ENCODE measurements at regions not wholly inside any gene's neighbourhood (a gene's known extent, or its start where the extent isn't known, plus 50 kb on each side); places are given as distances from the start of the nearest gene placed in this dataset.

- Histone ChIP-seq H3K4me3 (replicated peaks in 1 of 3; ENCODE audit: insufficient read depth in 1 of 3, low read depth in 1 of 3, low read length in 3 of 3) (no peak overlapping the region), H4K20me1 (replicated peaks; ENCODE audit: control insufficient read depth, extremely low read depth, insufficient read depth, low read length) (no peaks in the 10 kb centered on the region), H3K9me3 (replicated peaks; ENCODE audit: control insufficient read depth, insufficient read depth, low read length) (no peaks in the 10 kb centered on the region), H3K36me3 (ENCODE audit: control insufficient read depth in 2 of 2, extremely low read depth in 1 of 2, insufficient read depth in 2 of 2, low read length in 2 of 2) (no peaks in the 10 kb centered on the region), H3K9ac (replicated peaks; ENCODE audit: extremely low read depth, insufficient read depth, low read length) (no peak overlapping the region), H3K9me1 (replicated peaks; ENCODE audit: control insufficient read depth, extremely low read depth, insufficient read depth, low read length) (no peaks in the 10 kb centered on the region), H3K79me2 (ENCODE audit: control insufficient read depth, insufficient read depth, low read length) (no peaks in the 10 kb centered on the region), H2AFZ (ENCODE audit: low read depth, low read length) (no peak overlapping the region), H3K27ac (ENCODE audit: insufficient read depth, low read depth, low read length) (no peak overlapping the region), H3K27me3 (ENCODE audit: control insufficient read depth in 2 of 2, insufficient read depth in 2 of 2, low read length in 2 of 2) (no peaks in the 10 kb centered on the region), H3K4me2 (ENCODE audit: insufficient read depth, low read length) (no peak overlapping the region), H3K4me1 (ENCODE audit: control insufficient read depth, extremely low read depth, insufficient read depth, low read length) (no peaks in the 10 kb centered on the region)
- intact Hi-C loops (cut with micrococcal nuclease) = no loop called here
- no TSS peak for BruUV-seq (replicated peaks)
- ChIA-PET CTCF (no interaction called here), POLR2A (no interaction called here)
- DNase-seq (ENCODE audit: low read depth, low spot score) = no peak
- no peak for FAIRE-seq
- dilution Hi-C loops (cut with MboI; ENCODE audit: extremely low pct_ligation_motif_present, low sequenced_read_pairs) = no loop called here
- TF ChIP-seq GATA2 (IDR thresholded peaks at IDR 0.05; ENCODE audit: insufficient read depth, insufficient read length, low read depth, low read length) = no peak
- no peak for TF ChIP-seq EZH2 (IDR thresholded peaks at IDR 0.05; ENCODE audit: borderline replicate concordance, low read depth, low read length, severe bottlenecking)
- TF ChIP-seq FOS (IDR thresholded peaks at IDR 0.05; ENCODE audit: borderline replicate concordance, insufficient read depth, low read length) = no peak
- no peak for TF ChIP-seq POLR2A (IDR thresholded peaks at IDR 0.05; ENCODE audit: low read depth, low read length)
- no peak for TF ChIP-seq JUN (IDR thresholded peaks at IDR 0.05; ENCODE audit: borderline replicate concordance, insufficient read depth, insufficient read length, low read depth)
- TF ChIP-seq, protein P1, sequence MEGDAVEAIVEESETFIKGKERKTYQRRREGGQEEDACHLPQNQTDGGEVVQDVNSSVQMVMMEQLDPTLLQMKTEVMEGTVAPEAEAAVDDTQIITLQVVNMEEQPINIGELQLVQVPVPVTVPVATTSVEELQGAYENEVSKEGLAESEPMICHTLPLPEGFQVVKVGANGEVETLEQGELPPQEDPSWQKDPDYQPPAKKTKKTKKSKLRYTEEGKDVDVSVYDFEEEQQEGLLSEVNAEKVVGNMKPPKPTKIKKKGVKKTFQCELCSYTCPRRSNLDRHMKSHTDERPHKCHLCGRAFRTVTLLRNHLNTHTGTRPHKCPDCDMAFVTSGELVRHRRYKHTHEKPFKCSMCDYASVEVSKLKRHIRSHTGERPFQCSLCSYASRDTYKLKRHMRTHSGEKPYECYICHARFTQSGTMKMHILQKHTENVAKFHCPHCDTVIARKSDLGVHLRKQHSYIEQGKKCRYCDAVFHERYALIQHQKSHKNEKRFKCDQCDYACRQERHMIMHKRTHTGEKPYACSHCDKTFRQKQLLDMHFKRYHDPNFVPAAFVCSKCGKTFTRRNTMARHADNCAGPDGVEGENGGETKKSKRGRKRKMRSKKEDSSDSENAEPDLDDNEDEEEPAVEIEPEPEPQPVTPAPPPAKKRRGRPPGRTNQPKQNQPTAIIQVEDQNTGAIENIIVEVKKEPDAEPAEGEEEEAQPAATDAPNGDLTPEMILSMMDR (IDR thresholded peaks at IDR 0.05; ENCODE audit: extremely low read depth in 1 of 2, insufficient read depth in 1 of 2, low read depth in 1 of 2, low read length in 2 of 2) = no peak
- TF ChIP-seq POLR2AphosphoS5 (IDR thresholded peaks at IDR 0.05; ENCODE audit: insufficient read depth, low read depth, low read length) = no peak
- no peak for TF ChIP-seq MYC (IDR thresholded peaks at IDR 0.05; ENCODE audit: low read depth, low read length)
- no peak for TF ChIP-seq MAX (IDR thresholded peaks at IDR 0.05; ENCODE audit: insufficient read depth, insufficient read length)
Observed at GRCh38 chr20:63112491-63113219, 103.3 kb downstream of the YTHDF1 start.
